WTC11 (cell line): ENCODE measurements at regions not wholly inside any gene's neighbourhood (a gene's known extent, or its start where the extent isn't known, plus 50 kb on each side); places are given as distances from the start of the nearest gene placed in this dataset.
A peak's percentile ranks its signal among the peaks of the same experiment; 100 is the strongest.

ENCODE experiments used
- ARID4B ChIP-seq: sonication (generic); formaldehyde crosslinking; IDR thresholded peaks from 2 replicates; pipeline ENCODE4 v1.8.0; 2023; ENCODE audit warnings: missing genetic modification reagents, mild to moderate bottlenecking, borderline replicate concordance
- CREB1 ChIP-seq: sonication (generic); formaldehyde crosslinking; IDR thresholded peaks from 2 replicates; pipeline ENCODE4 v1.8.0; 2023; ENCODE audit warnings: mild to moderate bottlenecking, missing genetic modification reagents
- E2F5 ChIP-seq: sonication (generic); formaldehyde crosslinking; IDR thresholded peaks from 2 replicates; pipeline ENCODE4 v1.8.1; 2022; ENCODE audit warnings: mild to moderate bottlenecking, moderate library complexity, missing genetic modification reagents
- ERG ChIP-seq: fragments of 250-450 bp; sonication (Bioruptor Pico); IDR thresholded peaks from 2 replicates; pipeline ENCODE4 v1.8.0; 2021; ENCODE audit warnings: mild to moderate bottlenecking
- ESRRA ChIP-seq: sonication (generic); formaldehyde crosslinking; IDR thresholded peaks from 2 replicates; pipeline ENCODE4 v1.8.1; 2022; ENCODE audit warnings: mild to moderate bottlenecking, missing genetic modification reagents, borderline replicate concordance
- ETV6 ChIP-seq: sonication (generic); formaldehyde crosslinking; IDR thresholded peaks from 2 replicates; pipeline ENCODE4 v1.8.1; 2022; ENCODE audit warnings: mild to moderate bottlenecking, missing genetic modification reagents
- FOXJ3 ChIP-seq: sonication (generic); formaldehyde crosslinking; IDR thresholded peaks from 2 replicates; pipeline ENCODE4 v1.9.0; 2021; ENCODE audit warnings: missing genetic modification reagents, mild to moderate bottlenecking, borderline replicate concordance
- IRF1 ChIP-seq: sonication (generic); formaldehyde crosslinking; IDR thresholded peaks from 2 replicates; pipeline ENCODE4 v1.8.0; 2023; ENCODE audit warnings: missing genetic modification reagents
- IRF2 ChIP-seq: sonication (generic); formaldehyde crosslinking; IDR thresholded peaks from 2 replicates; pipeline ENCODE4 v1.8.0; 2022; ENCODE audit warnings: low read depth, missing genetic modification reagents, borderline replicate concordance
- MAX ChIP-seq: sonication (generic); formaldehyde crosslinking; IDR thresholded peaks from 2 replicates; pipeline ENCODE4 v1.8.0; 2022; ENCODE audit warnings: mild to moderate bottlenecking, missing genetic modification reagents
- MXD4 ChIP-seq: fragments of 250-450 bp; sonication (Bioruptor Pico); IDR thresholded peaks from 2 replicates; pipeline ENCODE4 v1.8.0; 2021; ENCODE audit warnings: mild to moderate bottlenecking, moderate library complexity, borderline replicate concordance
- MYBL2 ChIP-seq: sonication (generic); formaldehyde crosslinking; IDR thresholded peaks from 2 replicates; pipeline ENCODE4 v1.8.1; 2023; ENCODE audit warnings: mild to moderate bottlenecking, moderate library complexity, missing genetic modification reagents
- NFE2L1 ChIP-seq: sonication (generic); formaldehyde crosslinking; IDR thresholded peaks from 2 replicates; pipeline ENCODE4 v1.8.1; 2023; ENCODE audit warnings: missing genetic modification reagents
- SP1 ChIP-seq: sonication (generic); formaldehyde crosslinking; conservative IDR thresholded peaks from 2 replicates; pipeline ENCODE4 v1.8.1; 2022; ENCODE audit warnings: missing genetic modification reagents
- TEAD4 ChIP-seq: sonication (generic); formaldehyde crosslinking; IDR thresholded peaks from 2 replicates; pipeline ENCODE4 v1.8.0; 2022; ENCODE audit warnings: mild to moderate bottlenecking, missing genetic modification reagents
- USF2 ChIP-seq: sonication (generic); formaldehyde crosslinking; IDR thresholded peaks from 2 replicates; pipeline ENCODE4 v1.8.1; 2023; ENCODE audit warnings: mild to moderate bottlenecking, missing genetic modification reagents, moderate library complexity
- ZNF219 ChIP-seq: sonication (generic); formaldehyde crosslinking; IDR thresholded peaks from 2 replicates; pipeline ENCODE4 v1.8.0; 2023; ENCODE audit warnings: missing genetic modification reagents, mild to moderate bottlenecking, borderline replicate concordance
- ZNF232 ChIP-seq: sonication (generic); formaldehyde crosslinking; IDR thresholded peaks from 2 replicates; pipeline ENCODE4 v1.8.0; 2022; ENCODE audit warnings: mild to moderate bottlenecking, missing genetic modification reagents
- ZNF423 ChIP-seq: fragments of 250-450 bp; sonication (Bioruptor Pico); IDR thresholded peaks from 2 replicates; pipeline ENCODE4 v2.1.2; 2022; ENCODE audit warnings: mild to moderate bottlenecking, moderate library complexity
- ZSCAN18 ChIP-seq: fragments of 250-450 bp; sonication (Bioruptor Pico); IDR thresholded peaks from 2 replicates; pipeline ENCODE4 v2.1.2; 2022; ENCODE audit warnings: mild to moderate bottlenecking, moderate library complexity
- TF ChIP-seq, protein P1 (sequence below): sonication (generic); formaldehyde crosslinking; IDR thresholded peaks from 2 replicates; pipeline ENCODE4 v1.8.1; 2023; ENCODE audit warnings: mild to moderate bottlenecking, missing genetic modification reagents
- TF ChIP-seq, protein P2 (sequence below): fragments of 250-450 bp; sonication (Bioruptor Pico); IDR thresholded peaks from 2 replicates; pipeline ENCODE4 v1.9.0; 2021; ENCODE audit warnings: mild to moderate bottlenecking, borderline replicate concordance
- TF ChIP-seq, protein P3 (sequence below): sonication (generic); formaldehyde crosslinking; conservative IDR thresholded peaks from 2 replicates; pipeline ENCODE4 v1.8.1; 2022; ENCODE audit warnings: mild to moderate bottlenecking, missing genetic modification reagents

- peak; percentile 77; the same call in 1 of the 2 replicates for TF ChIP-seq ARID4B (CRISPR knock-in tag)
- TF ChIP-seq MAX (CRISPR knock-in tag): peak; percentile 64
- peak; percentile 79 for TF ChIP-seq SP1 (CRISPR knock-in tag)
- peak; percentile 77; the same call in 1 of the 2 replicates for TF ChIP-seq FOXJ3 (CRISPR knock-in tag)
- TF ChIP-seq TEAD4: peak; percentile 48; the same call in 1 of the 2 replicates
- peak; percentile 70; the same call in 1 of the 2 replicates for TF ChIP-seq CREB1
- peak; percentile 89 for TF ChIP-seq ETV6 (CRISPR knock-in tag)
- TF ChIP-seq E2F5 (CRISPR knock-in tag): no peak
- TF ChIP-seq ZNF423: 0 out of 2 replicates have a peak, but pooled peaks have one; percentile 43
- no peak for TF ChIP-seq ERG (CRISPR knock-in tag)
- TF ChIP-seq ZNF219: peak; percentile 68; the same call in 1 of the 2 replicates
- TF ChIP-seq IRF1 (CRISPR knock-in tag): peak; percentile 56; the same call in 1 of the 2 replicates
- TF ChIP-seq, protein P1, sequence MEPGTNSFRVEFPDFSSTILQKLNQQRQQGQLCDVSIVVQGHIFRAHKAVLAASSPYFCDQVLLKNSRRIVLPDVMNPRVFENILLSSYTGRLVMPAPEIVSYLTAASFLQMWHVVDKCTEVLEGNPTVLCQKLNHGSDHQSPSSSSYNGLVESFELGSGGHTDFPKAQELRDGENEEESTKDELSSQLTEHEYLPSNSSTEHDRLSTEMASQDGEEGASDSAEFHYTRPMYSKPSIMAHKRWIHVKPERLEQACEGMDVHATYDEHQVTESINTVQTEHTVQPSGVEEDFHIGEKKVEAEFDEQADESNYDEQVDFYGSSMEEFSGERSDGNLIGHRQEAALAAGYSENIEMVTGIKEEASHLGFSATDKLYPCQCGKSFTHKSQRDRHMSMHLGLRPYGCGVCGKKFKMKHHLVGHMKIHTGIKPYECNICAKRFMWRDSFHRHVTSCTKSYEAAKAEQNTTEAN (CRISPR knock-in tag): peak; percentile 93
- TF ChIP-seq ZSCAN18 (CRISPR knock-in tag): peak; percentile 71; the same call in 1 of the 2 replicates
- TF ChIP-seq ESRRA (CRISPR knock-in tag): peak; percentile 63; the same call in 1 of the 2 replicates
- TF ChIP-seq NFE2L1: peak; percentile 92; the same call in 1 of the 2 replicates
- TF ChIP-seq IRF2 (CRISPR knock-in tag): no peak
- TF ChIP-seq MYBL2 (CRISPR knock-in tag): peak; percentile 75; the same call in 1 of the 2 replicates
- TF ChIP-seq, protein P2, sequence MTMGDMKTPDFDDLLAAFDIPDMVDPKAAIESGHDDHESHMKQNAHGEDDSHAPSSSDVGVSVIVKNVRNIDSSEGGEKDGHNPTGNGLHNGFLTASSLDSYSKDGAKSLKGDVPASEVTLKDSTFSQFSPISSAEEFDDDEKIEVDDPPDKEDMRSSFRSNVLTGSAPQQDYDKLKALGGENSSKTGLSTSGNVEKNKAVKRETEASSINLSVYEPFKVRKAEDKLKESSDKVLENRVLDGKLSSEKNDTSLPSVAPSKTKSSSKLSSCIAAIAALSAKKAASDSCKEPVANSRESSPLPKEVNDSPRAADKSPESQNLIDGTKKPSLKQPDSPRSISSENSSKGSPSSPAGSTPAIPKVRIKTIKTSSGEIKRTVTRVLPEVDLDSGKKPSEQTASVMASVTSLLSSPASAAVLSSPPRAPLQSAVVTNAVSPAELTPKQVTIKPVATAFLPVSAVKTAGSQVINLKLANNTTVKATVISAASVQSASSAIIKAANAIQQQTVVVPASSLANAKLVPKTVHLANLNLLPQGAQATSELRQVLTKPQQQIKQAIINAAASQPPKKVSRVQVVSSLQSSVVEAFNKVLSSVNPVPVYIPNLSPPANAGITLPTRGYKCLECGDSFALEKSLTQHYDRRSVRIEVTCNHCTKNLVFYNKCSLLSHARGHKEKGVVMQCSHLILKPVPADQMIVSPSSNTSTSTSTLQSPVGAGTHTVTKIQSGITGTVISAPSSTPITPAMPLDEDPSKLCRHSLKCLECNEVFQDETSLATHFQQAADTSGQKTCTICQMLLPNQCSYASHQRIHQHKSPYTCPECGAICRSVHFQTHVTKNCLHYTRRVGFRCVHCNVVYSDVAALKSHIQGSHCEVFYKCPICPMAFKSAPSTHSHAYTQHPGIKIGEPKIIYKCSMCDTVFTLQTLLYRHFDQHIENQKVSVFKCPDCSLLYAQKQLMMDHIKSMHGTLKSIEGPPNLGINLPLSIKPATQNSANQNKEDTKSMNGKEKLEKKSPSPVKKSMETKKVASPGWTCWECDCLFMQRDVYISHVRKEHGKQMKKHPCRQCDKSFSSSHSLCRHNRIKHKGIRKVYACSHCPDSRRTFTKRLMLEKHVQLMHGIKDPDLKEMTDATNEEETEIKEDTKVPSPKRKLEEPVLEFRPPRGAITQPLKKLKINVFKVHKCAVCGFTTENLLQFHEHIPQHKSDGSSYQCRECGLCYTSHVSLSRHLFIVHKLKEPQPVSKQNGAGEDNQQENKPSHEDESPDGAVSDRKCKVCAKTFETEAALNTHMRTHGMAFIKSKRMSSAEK (CRISPR knock-in tag): no peak
- peak; percentile 84 for TF ChIP-seq ZNF232 (CRISPR knock-in tag)
- peak; percentile 50 for TF ChIP-seq USF2 (CRISPR knock-in tag)
- TF ChIP-seq, protein P3, sequence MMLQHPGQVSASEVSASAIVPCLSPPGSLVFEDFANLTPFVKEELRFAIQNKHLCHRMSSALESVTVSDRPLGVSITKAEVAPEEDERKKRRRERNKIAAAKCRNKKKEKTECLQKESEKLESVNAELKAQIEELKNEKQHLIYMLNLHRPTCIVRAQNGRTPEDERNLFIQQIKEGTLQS (CRISPR knock-in tag): no peak
- no peak for TF ChIP-seq MXD4
These were observed 838.3 kb downstream of the TLE4 start (continued) for GRCh38 chr9:80410106-80410505.
